ENCODE measurements at regions not wholly inside any gene's neighbourhood (a gene's known extent, or its start where the extent isn't known, plus 50 kb on each side); places are given as distances from the start of the nearest gene placed in this dataset.

DNA sequence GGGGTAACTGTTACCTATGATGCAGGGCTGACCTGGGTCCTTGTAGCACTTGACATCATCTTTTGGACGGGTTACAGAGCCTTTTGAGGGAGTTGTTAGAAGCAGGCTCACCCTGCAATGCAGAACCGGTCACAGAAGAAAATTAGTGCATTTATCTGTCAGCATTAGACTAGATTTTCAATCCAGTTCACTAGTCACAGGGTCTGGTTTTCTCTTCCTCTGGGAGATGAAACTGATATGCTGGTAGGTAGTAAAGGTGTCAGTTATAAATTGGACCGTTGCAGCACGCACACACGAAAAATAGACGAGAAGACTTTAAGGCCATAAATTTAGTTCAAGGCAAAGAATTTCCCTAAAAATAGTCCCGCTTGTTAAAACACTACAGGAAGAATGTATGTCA, 532.3 kb upstream of the ATP11B start:
- no peak overlapping the region for H3K4me3 ChIP-seq (ENCODE audit: extremely low read depth, insufficient read depth, low read length, poor library complexity, severe bottlenecking)
- no peak overlapping the region for H3K27ac ChIP-seq (ENCODE audit: low read depth, low read length, severe bottlenecking)
- no peaks in the 10 kb centered on the region for H3K4me1 ChIP-seq (ENCODE audit: control insufficient read depth, insufficient read depth, low read length, poor library complexity, severe bottlenecking)
- no peaks in the 10 kb centered on the region for H3K9me3 ChIP-seq (ENCODE audit: control insufficient read depth, low read length)
- 88 to 97% methylated on average over 4 to 6 of the region's 7 CpGs for WGBS, 2 experiments (ENCODE audit: insufficient coverage in 2 of 2)
- H3K36me3 ChIP-seq (ENCODE audit: control insufficient read depth, insufficient read depth, low read length), result no peaks in the 10 kb centered on the region

DNA sequence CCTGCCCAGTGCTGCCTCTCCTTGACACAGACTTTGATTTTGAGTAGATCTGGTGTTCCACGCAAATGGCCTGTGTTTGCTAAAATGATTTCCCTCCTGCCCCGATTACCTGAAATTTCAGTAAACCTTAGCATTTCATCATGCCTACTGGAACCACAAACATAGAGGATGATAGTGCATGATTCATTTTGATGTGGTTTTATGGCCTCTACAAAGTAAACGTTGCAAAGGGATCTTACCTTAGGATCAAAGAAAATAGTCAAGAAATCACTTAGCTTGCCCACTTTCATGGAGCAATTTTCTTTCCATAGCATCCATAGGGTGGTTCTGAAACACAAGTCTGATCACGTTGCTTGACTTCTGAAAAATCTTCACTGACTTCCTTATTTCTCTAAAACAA, 524.6 kb upstream of the ATP11B start:
- no peaks in the 10 kb centered on the region for H3K36me3 ChIP-seq (ENCODE audit: control insufficient read depth, insufficient read depth, low read length)
- no peaks in the 10 kb centered on the region for H3K4me1 ChIP-seq (ENCODE audit: control insufficient read depth, insufficient read depth, low read length, poor library complexity, severe bottlenecking)
- WGBS, 2 experiments (ENCODE audit: insufficient coverage in 2 of 2), result 81 to 86% methylated on average over 3 to 4 of the region's 4 CpGs
- no peak overlapping the region for H3K27ac ChIP-seq (ENCODE audit: low read depth, low read length, severe bottlenecking)
- H3K4me3 ChIP-seq (ENCODE audit: extremely low read depth, insufficient read depth, low read length, poor library complexity, severe bottlenecking), result no peak overlapping the region
- no peaks in the 10 kb centered on the region for H3K9me3 ChIP-seq (ENCODE audit: control insufficient read depth, low read length)

DNA sequence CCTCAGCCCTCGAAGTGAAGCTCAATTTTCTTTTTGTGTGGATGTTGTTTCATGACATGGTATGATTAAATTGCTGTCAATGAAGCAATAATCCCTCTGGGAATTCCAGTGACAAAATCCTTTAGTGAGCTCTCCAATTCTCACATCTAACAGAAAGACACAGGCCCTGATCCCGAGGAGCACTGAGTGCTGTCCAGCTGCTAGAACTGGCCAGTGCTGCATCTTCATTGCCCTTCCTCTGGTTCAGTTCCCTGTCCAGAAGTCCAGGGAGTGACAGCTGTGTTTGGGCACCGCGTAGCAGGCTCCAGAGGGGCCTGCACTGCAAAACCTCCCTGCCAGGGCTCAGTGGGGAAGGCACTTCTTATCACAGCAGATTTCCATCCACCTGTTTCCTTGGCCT, 516.8 kb upstream of the ATP11B start:
- 70 to 86% methylated on average over 1 to 3 of the region's 4 CpGs for WGBS, 2 experiments (ENCODE audit: insufficient coverage in 2 of 2)
- Histone ChIP-seq H3K4me3 (ENCODE audit: extremely low read depth, insufficient read depth, low read length, poor library complexity, severe bottlenecking) (no peak overlapping the region), H3K9me3 (ENCODE audit: control insufficient read depth, low read length) (no peaks in the 10 kb centered on the region), H3K27ac (ENCODE audit: low read depth, low read length, severe bottlenecking) (no peak overlapping the region), H3K36me3 (ENCODE audit: control insufficient read depth, insufficient read depth, low read length) (no peaks in the 10 kb centered on the region), H3K4me1 (ENCODE audit: control insufficient read depth, insufficient read depth, low read length, poor library complexity, severe bottlenecking) (no peaks in the 10 kb centered on the region)

DNA sequence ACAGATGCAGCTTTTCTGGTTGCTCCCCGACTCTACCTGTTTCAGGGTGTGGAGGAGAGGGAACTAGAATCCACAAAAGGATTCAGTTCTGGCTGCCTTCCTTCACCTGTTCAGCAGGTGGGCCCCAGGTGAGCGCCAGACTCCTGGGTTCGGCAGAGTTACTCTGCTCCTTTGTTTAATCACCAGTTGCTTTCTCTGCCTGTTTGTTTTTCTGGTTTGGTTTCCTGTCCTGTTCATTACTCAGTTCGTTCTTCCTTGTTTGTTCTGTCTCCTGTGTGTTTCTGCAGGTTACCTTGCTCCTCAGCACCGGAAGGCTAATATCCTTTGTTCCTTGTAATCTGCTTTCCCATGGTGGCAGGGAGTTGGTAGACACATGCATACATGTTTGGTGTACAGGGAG, 508.5 kb upstream of the ATP11B start:
- Histone ChIP-seq H3K27ac (ENCODE audit: low read depth, low read length, severe bottlenecking) (no peak overlapping the region), H3K4me3 (ENCODE audit: extremely low read depth, insufficient read depth, low read length, poor library complexity, severe bottlenecking) (no peak overlapping the region), H3K4me1 (ENCODE audit: control insufficient read depth, insufficient read depth, low read length, poor library complexity, severe bottlenecking) (no peaks in the 10 kb centered on the region), H3K9me3 (ENCODE audit: control insufficient read depth, low read length) (no peaks in the 10 kb centered on the region), H3K36me3 (ENCODE audit: control insufficient read depth, insufficient read depth, low read length) (no peaks in the 10 kb centered on the region)
- 65 to 85% methylated on average over 4 to 5 of the region's 5 CpGs for WGBS, 2 experiments (ENCODE audit: insufficient coverage in 2 of 2)

DNA sequence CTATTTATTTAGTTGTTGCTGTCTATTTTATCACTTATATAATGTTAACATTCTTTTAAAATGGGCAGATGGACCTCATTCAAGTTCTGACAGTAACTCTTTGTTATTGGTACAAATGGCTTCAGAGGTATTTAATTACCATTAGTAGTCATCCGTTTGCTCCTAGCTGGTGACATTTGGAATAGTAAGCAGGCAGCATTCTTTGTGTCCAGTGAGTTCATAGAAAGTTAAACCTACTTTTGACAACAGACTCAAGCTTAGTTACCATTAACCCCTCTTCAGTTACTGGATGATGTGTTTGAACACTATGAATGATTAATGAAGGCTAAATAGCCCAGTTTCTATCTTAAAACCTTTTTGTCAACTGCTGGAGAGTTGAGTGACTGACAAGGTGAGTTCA, 500.7 kb upstream of the ATP11B start:
- H3K4me3 ChIP-seq (ENCODE audit: extremely low read depth, insufficient read depth, low read length, poor library complexity, severe bottlenecking), result no peak overlapping the region

DNA sequence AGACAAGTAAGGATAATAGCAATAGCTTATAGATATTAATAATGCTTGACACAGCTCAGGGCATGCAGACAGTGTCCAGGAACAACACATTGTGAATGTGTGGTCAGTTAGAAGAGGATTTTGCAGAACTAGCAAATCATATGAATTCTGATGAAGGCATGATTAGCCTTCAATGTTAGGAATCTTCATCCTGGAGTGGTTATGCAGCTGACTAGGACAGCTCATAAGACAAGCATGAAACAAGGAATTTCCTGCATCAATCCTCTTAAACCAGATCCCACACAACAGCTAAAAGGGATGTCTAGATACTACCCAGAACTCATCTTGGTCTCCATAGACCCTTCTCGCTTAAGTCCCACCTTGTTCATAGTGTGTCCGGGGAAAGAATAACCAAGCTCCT, 499.0 kb upstream of the ATP11B start:
- no peaks in the 10 kb centered on the region for H3K36me3 ChIP-seq (ENCODE audit: control insufficient read depth, insufficient read depth, low read length)
- 100% methylated on average over 1 to 2 of the region's 2 CpGs for WGBS, 2 experiments (ENCODE audit: insufficient coverage in 2 of 2)
- H3K4me3 ChIP-seq (ENCODE audit: extremely low read depth, insufficient read depth, low read length, poor library complexity, severe bottlenecking), result no peak overlapping the region
- H3K4me1 ChIP-seq (ENCODE audit: control insufficient read depth, insufficient read depth, low read length, poor library complexity, severe bottlenecking), result peaks cover 16% of the 10 kb centered on the region
- no peak overlapping the region for H3K27ac ChIP-seq (ENCODE audit: low read depth, low read length, severe bottlenecking)
- no peaks in the 10 kb centered on the region for H3K9me3 ChIP-seq (ENCODE audit: control insufficient read depth, low read length)

More for the DNA sequence above, 500.7 kb upstream of the ATP11B start:
- H3K4me1 ChIP-seq (ENCODE audit: control insufficient read depth, insufficient read depth, low read length, poor library complexity, severe bottlenecking), result peaks cover 16% of the 10 kb centered on the region
- no peak overlapping the region for H3K27ac ChIP-seq (ENCODE audit: low read depth, low read length, severe bottlenecking)
- 80% methylated on average over 1 of the region's 1 CpG; no CpG with 5 or more reads in 1 of the 2 experiments for WGBS, 2 experiments (ENCODE audit: insufficient coverage in 2 of 2)
- H3K9me3 ChIP-seq (ENCODE audit: control insufficient read depth, low read length), result no peaks in the 10 kb centered on the region
- H3K36me3 ChIP-seq (ENCODE audit: control insufficient read depth, insufficient read depth, low read length), result no peaks in the 10 kb centered on the region

DNA sequence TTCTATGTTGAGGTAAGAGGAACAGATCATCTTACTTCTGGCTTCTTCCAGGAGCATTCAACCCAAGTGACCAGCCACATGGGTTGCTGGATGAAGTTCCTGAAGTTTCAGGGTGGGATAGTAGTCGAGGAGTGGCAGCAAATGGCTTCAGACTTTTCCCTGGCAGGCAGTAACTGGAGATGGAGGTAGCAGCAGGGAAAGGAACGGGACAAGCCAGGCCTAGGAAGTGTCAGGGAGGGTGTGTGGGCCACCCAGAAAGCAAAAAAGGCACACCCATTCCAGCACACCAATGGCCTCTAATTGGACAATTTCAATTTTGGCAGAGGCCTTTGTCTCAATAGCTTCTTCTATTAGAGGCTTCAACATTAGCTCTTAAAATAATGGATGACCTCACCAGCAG, 498.6 kb upstream of the ATP11B start:
- Histone ChIP-seq H3K9me3 (ENCODE audit: control insufficient read depth, low read length) (no peaks in the 10 kb centered on the region), H3K27ac (ENCODE audit: low read depth, low read length, severe bottlenecking) (no peak overlapping the region), H3K4me3 (ENCODE audit: extremely low read depth, insufficient read depth, low read length, poor library complexity, severe bottlenecking) (no peak overlapping the region), H3K4me1 (ENCODE audit: control insufficient read depth, insufficient read depth, low read length, poor library complexity, severe bottlenecking) (peaks cover 16% of the 10 kb centered on the region), H3K36me3 (ENCODE audit: control insufficient read depth, insufficient read depth, low read length) (no peaks in the 10 kb centered on the region)
- 100% methylated on average over 1 to 2 of the region's 2 CpGs for WGBS, 2 experiments (ENCODE audit: insufficient coverage in 2 of 2)

DNA sequence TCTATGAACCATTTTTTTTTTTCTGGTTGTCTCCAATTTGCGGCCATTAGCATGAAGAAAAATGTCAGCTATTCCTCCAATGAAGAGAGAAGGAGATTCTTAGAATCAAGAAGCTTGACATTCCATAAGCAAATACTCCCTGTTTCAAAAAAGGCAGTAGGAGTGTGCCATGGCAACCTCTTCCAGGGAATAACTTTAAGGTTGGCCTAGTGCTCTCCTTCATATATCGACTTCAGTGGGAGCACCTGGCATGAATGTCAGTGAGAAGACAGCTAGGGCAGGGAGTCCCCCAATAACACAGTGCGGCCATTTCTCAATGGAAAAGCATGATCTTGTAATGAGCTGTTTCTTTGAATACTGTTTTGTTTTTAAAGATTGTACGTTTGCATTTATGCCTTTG, 493.0 kb upstream of the ATP11B start:
- Histone ChIP-seq H3K9me3 (ENCODE audit: control insufficient read depth, low read length) (no peaks in the 10 kb centered on the region), H3K4me3 (ENCODE audit: extremely low read depth, insufficient read depth, low read length, poor library complexity, severe bottlenecking) (no peak overlapping the region), H3K27ac (ENCODE audit: low read depth, low read length, severe bottlenecking) (no peak overlapping the region), H3K4me1 (ENCODE audit: control insufficient read depth, insufficient read depth, low read length, poor library complexity, severe bottlenecking) (no peaks in the 10 kb centered on the region), H3K36me3 (ENCODE audit: control insufficient read depth, insufficient read depth, low read length) (no peaks in the 10 kb centered on the region)
- 100% methylated on average over 2 to 3 of the region's 4 CpGs for WGBS, 2 experiments (ENCODE audit: insufficient coverage in 2 of 2)

DNA sequence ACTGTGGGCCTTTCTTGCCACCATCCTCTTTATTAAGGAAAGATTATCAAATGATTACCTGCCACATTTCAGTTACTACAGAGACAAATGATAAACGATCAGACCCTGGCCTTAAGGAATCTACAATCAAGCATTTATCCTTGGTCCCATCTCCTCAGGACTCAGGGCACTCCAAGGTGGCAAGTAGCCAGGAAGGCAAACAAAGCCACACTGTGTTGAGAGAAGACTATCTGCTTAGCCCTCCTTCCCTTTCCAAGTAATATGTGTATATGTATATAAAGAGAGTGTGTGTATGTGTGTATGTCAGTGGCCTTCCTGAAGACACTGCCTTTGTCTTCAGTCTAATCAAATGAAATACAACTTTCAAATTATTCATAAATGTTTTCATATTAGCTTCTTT, 490.1 kb upstream of the ATP11B start:
- H3K9me3 ChIP-seq (ENCODE audit: control insufficient read depth, low read length), result no peaks in the 10 kb centered on the region
- no peak overlapping the region for H3K4me3 ChIP-seq (ENCODE audit: extremely low read depth, insufficient read depth, low read length, poor library complexity, severe bottlenecking)
- H3K27ac ChIP-seq (ENCODE audit: low read depth, low read length, severe bottlenecking), result no peak overlapping the region
- no peaks in the 10 kb centered on the region for H3K36me3 ChIP-seq (ENCODE audit: control insufficient read depth, insufficient read depth, low read length)
- WGBS, 2 experiments (ENCODE audit: insufficient coverage in 2 of 2), result 80 to 83% methylated on average over 1 of the region's 1 CpG
- H3K4me1 ChIP-seq (ENCODE audit: control insufficient read depth, insufficient read depth, low read length, poor library complexity, severe bottlenecking), result no peaks in the 10 kb centered on the region

DNA sequence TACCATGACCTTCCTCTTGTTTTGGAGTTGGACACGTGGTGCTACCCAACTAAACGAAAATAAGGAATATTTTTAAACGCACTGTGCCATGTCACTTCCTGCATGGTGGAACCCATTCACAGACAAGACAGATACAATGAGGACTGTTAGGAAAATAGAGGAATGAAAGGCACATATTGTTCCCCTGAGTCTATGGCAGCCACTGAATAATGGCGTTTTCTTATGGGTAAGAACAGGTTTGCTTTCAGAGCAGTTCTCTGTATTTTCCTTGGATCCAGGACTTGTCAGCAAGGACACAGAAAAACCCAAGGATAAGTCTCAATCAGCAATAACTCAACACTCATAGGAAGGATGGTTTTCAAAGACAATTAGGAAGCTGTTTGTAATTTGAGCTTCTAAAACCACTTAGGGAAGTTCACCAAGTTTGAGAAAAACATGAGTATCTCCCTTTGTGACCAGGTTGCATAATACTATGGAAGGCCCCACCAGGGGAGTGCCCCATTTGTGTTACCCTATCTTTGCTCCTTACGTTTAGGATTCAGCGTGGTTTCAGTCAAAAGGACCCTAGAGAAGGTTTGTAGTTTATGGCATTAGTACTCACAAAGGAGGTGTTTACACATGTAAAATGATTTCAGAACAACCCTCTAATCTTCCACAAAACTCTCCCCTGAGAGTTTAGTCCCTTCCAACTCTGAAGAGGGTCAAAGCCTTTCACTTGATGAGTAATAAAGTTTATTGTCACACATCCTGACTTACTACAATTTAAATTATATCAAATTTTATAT, 487.2 kb upstream of the ATP11B start:
- no peak overlapping the region for H3K27ac ChIP-seq (ENCODE audit: low read depth, low read length, severe bottlenecking)
- no peaks in the 10 kb centered on the region for H3K36me3 ChIP-seq (ENCODE audit: control insufficient read depth, insufficient read depth, low read length)
- no peaks in the 10 kb centered on the region for H3K4me1 ChIP-seq (ENCODE audit: control insufficient read depth, insufficient read depth, low read length, poor library complexity, severe bottlenecking)
- no peaks in the 10 kb centered on the region for H3K9me3 ChIP-seq (ENCODE audit: control insufficient read depth, low read length)
- WGBS, 2 experiments (ENCODE audit: insufficient coverage in 2 of 2), result 95 to 100% methylated on average over 4 of the region's 6 CpGs
- H3K4me3 ChIP-seq (ENCODE audit: extremely low read depth, insufficient read depth, low read length, poor library complexity, severe bottlenecking), result no peak overlapping the region

DNA sequence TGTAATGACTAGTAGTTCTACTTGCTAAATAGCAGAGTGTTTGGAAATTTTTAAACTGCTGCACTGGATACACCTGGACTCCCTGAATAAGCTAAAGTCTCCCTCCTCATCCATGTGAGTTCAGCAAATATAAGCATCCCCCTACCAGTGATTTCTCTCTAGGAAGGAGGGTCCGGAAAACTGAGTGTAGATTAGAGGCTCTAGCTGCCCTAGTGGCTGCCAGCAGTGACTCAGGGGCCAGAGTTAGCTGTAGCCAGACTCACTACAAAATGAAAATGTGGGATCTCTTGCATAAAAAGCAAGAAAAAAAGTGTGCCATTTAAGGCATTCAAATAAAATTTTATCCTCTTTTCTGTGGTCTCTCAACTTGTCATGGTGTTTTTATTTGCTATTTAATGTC, 485.0 kb upstream of the ATP11B start:
- Histone ChIP-seq H3K4me3 (ENCODE audit: extremely low read depth, insufficient read depth, low read length, poor library complexity, severe bottlenecking) (no peak overlapping the region), H3K9me3 (ENCODE audit: control insufficient read depth, low read length) (no peaks in the 10 kb centered on the region), H3K27ac (ENCODE audit: low read depth, low read length, severe bottlenecking) (no peak overlapping the region), H3K4me1 (ENCODE audit: control insufficient read depth, insufficient read depth, low read length, poor library complexity, severe bottlenecking) (no peaks in the 10 kb centered on the region), H3K36me3 (ENCODE audit: control insufficient read depth, insufficient read depth, low read length) (no peaks in the 10 kb centered on the region)
- no CpG with 5 or more reads among the region's 1 CpG for WGBS, 2 experiments (ENCODE audit: insufficient coverage in 2 of 2)

Data from mesodermal cell (in vitro differentiated cells).